Pancreas (tissue), 10 donors: ENCODE measurements at regions not wholly inside any gene's neighbourhood (a gene's known extent, or its start where the extent isn't known, plus 50 kb on each side); places are given as distances from the start of the nearest gene placed in this dataset.

Source experiments
- ATAC-seq, 4 donors: fragments of 200-7000 bp; cut with Tn5 transposase; one replicate each; pipeline versions ENCODE4 v1.8.0 to v1.9.1; 2020; ENCODE audit warnings: mild to moderate bottlenecking in 4 of 4, moderate library complexity in 4 of 4
- DNase-seq, 6 donors: peaks; one replicate each; pipeline ENCODE4 v3.0.0-alpha.2; 2020
- FAIRE-seq: peaks from 2 replicates; lab custom pipeline; 2012; peaks lifted over from hg19 to GRCh38; lab: Jason Lieb, UNC
- H3K27ac ChIP-seq, 4 donors: fragments of 200-600 bp; sonication (generic); 1 replicate in 3 of 4; 2 replicates in 1 of 4; pipeline versions ENCODE4 v1.5.0 to v1.8.0; 2020
- H3K27me3 ChIP-seq, 4 donors: fragments of 200-600 bp; one replicate each; pipeline ENCODE4 v1.8.0; 2021
- H3K36me3 ChIP-seq, 3 donors: fragments of 200-600 bp; sonication (generic) in 1 of 3; one replicate each; pipeline versions ENCODE4 v1.5.0 to v1.8.0; 2020 to 2021
- H3K4me1 ChIP-seq, 3 donors: fragments of 200-600 bp; one replicate each; pipeline ENCODE4 v1.8.0; 2021
- H3K4me3 ChIP-seq, 4 donors: fragments of 200-600 bp; sonication (generic) in 2 of 4; one replicate each; pipeline versions ENCODE4 v1.5.0 to v1.8.0; 2020 to 2021
- H3K9me3 ChIP-seq, 4 donors: fragments of 200-600 bp; one replicate each; pipeline ENCODE4 v1.8.0; 2021
- WGBS, 2 donors: extraction: QIAGEN DNeasy Blood & Tissue Kit; methylation state at CpG; one replicate each; pipeline ENCODE4 v1.1.7; 2013; 5-methylcytosine and 5-hydroxymethylcytosine counted together
- intact Hi-C, 3 donors: fragments of 100-400 bp; cut with DNase I; formaldehyde crosslinking; loops; one replicate each; pipeline versions ENCODE4 v1.11.1 to v1.14.2; 2022
- TF ChIP-seq, protein P1 (sequence below), 4 donors: fragments of 200-600 bp; sonication (generic) in 3 of 4; IDR thresholded peaks; one replicate each; pipeline versions ENCODE4 v1.5.0 to v1.8.0; 2021; ENCODE audit warnings: antibody characterized with exemption in 4 of 4
- donor health status: healthy with polysubstance abuse.
- donor health status: DM: no; HTN: no; CAD: no; lungs with moderate emphysema.
- donor health status: DM: no; HTN: no; CAD: no.
- donor health status: control.
- donor health status: control.
- donor health status: Bipolar disorder and iron deficiency.
- donor health status: DM: yes; HTN: yes; CAD: no.
- donor health status: DM: no; HTN: no; CAD: no.
- donor health status: DM: no; HTN: no; CAD: no.
- donor health status: DM: yes; HTN: yes; CAD: no.

DNA sequence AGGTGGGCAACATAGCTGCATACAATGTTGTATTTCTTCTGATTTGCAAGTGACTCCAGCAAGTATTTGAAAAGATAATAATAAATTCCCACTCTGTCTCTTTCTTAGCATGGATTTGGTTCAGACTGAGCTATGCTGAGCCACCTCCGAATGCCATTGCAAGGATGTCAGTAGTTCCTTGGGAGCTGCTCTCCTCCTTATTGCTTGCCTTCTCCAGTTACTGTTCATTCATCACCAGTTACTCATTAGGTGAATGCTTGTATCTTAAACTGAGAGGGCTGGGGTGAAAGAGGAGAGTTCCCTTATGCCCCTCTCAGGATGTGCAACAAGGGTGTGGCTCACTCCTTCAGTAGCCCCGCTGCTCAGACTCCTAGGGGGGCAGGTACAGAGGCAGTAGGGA lies 78.4 kb upstream of the PRKAR2B start:
- no peaks in the 10 kb centered on the region for H3K9me3 ChIP-seq
- 64 to 88% methylated on average over 2 of the region's 2 CpGs for WGBS, 2 donors
- no peak for FAIRE-seq
- H3K27me3 ChIP-seq = no peaks in the 10 kb centered on the region
- no peak for DNase-seq
- intact Hi-C loops = no loop called here
- no peaks in the 10 kb centered on the region for H3K4me1 ChIP-seq
- ATAC-seq = no peak
- TF ChIP-seq, protein P1, sequence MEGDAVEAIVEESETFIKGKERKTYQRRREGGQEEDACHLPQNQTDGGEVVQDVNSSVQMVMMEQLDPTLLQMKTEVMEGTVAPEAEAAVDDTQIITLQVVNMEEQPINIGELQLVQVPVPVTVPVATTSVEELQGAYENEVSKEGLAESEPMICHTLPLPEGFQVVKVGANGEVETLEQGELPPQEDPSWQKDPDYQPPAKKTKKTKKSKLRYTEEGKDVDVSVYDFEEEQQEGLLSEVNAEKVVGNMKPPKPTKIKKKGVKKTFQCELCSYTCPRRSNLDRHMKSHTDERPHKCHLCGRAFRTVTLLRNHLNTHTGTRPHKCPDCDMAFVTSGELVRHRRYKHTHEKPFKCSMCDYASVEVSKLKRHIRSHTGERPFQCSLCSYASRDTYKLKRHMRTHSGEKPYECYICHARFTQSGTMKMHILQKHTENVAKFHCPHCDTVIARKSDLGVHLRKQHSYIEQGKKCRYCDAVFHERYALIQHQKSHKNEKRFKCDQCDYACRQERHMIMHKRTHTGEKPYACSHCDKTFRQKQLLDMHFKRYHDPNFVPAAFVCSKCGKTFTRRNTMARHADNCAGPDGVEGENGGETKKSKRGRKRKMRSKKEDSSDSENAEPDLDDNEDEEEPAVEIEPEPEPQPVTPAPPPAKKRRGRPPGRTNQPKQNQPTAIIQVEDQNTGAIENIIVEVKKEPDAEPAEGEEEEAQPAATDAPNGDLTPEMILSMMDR (IDR thresholded peaks at IDR 0.05) = no peak
- no peak overlapping the region for H3K4me3 ChIP-seq
- H3K36me3 ChIP-seq = no peaks in the 10 kb centered on the region
- H3K27ac ChIP-seq = no peak overlapping the region

DNA sequence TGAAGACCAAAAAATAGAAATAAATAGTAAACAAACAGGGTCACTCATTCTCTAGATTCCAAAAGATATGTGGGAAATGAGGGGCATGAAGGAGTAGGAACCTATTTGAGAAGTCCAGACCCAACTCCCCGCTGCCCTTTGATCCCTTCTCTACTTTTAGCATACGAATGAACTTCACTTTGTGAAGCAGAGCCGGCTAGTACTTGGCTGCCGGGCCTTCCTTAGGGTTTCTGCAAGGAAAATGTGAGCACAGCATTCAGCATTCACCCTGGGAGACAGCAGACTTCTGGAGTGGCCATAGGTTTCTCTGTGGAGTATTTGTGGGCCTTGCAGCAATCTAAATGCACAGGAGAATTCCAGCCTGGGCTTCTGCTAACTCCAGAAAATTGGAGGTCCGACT lies 76.3 kb upstream of the PRKAR2B start:
- 63 to 80% methylated on average over 5 of the region's 5 CpGs for WGBS, 2 donors
- ATAC-seq (no peak), FAIRE-seq (no peak), DNase-seq (no peak)
- no peaks in the 10 kb centered on the region for H3K4me1 ChIP-seq
- no peaks in the 10 kb centered on the region for H3K27me3 ChIP-seq
- H3K4me3 ChIP-seq = no peak overlapping the region
- TF ChIP-seq, protein P1 (IDR thresholded peaks at IDR 0.05) = no peak
- no peaks in the 10 kb centered on the region for H3K9me3 ChIP-seq
- intact Hi-C loops = no loop called here
- H3K27ac ChIP-seq = no peak overlapping the region
- H3K36me3 ChIP-seq = no peaks in the 10 kb centered on the region

DNA sequence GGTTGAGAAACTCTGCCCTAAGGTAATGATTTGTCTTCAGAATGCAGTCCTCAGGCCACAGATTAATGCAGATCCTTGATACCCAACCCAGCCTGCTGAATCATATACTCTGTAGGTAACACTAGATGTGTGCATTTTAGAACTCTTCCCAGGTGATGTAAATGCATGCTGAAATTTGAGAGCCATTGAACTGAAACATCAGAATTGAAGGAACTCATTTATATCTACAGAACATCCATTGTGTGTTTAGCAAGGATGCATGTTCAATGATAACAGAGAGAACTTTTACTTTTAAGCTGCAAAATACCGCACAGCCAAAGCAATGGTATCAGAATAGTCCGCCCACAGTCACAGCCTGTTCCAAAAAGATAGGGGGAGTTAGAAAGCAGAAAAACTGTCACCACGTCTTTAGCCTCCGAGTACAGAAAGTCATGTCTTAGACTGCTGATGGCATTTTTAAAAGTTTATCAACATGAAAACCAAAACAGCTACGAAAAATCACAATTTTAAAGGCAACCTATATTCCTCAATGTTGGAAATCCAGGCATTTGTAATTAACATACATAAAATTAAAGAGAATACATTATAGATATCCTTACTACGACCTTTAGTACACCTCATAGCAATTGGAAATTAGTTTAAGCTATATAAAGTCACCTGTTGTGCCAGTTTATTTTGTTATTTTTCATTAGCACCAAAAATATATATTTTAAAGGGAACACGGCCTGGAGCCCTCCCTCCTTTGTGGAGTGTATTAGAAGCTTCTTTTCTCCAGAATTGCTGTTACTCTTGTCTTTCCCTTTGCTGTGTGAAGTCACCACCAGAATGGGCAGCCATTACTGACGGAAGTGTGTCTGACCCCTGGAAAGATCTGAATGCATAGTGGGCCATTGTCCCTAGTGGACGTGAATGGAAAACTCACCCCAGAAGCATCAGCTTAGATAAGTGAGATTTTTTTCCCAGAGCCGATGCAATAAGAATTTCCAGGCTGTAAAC lies 65.8 kb upstream of the PRKAR2B start:
- ATAC-seq (no peak), FAIRE-seq (no peak), DNase-seq (no peak)
- no peaks in the 10 kb centered on the region for H3K27me3 ChIP-seq
- H3K9me3 ChIP-seq = no peaks in the 10 kb centered on the region
- TF ChIP-seq, protein P1 (IDR thresholded peaks at IDR 0.05) = peak in 1 of 4 donors; percentile 6
- intact Hi-C loops = no loop called here
- WGBS, 2 donors = 76 to 83% methylated on average over 10 of the region's 10 CpGs
- no peak overlapping the region for H3K27ac ChIP-seq
- H3K36me3 ChIP-seq = no peaks in the 10 kb centered on the region
- no peak overlapping the region for H3K4me3 ChIP-seq
- no peaks in the 10 kb centered on the region for H3K4me1 ChIP-seq

DNA sequence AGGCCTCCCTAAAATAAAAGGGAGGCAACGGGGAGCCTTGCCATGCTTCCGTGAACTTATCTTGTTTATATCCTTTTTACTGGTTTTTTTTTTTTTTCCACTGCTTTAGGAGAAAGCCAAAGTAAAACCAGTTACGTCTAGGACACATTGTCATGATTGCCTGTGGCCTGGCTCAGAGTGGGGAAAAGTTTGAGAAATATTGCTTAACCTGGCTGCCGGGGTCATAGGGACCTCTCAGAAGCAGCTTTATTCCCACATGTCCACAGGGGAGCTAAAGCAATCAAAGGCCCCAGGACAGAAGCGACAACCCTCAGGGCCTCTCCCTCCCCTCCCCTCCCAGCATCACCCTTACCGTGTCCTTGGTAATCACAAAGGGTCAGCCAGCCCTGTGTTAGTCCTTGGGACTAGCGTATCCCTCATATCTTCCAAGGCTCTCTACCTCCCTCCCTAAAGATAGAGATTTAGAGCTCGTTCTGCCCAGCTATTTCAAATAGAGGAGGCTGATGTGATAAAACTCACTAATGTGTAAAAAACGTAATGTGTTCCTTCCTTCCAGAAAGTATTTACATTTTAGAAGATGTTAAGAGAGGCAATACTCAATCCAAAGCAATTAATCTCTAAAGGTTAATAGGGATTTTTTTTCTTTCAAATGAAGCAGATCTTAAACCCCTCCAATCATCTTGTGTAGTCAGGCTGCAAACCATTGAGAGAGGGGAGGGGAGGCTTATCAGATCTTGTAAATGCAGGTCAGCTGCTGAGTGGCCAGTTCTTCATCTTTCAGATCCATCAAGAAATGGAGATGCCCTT lies 64.8 kb upstream of the PRKAR2B start:
- FAIRE-seq = no peak
- Histone ChIP-seq H3K27ac (no peak overlapping the region), H3K36me3 (no peaks in the 10 kb centered on the region), H3K4me1 (no peaks in the 10 kb centered on the region), H3K27me3 (no peaks in the 10 kb centered on the region), H3K4me3 (no peak overlapping the region), H3K9me3 (no peaks in the 10 kb centered on the region)
- intact Hi-C loops = no loop called here
- TF ChIP-seq, protein P1 (IDR thresholded peaks at IDR 0.05) = peak in 1 of 4 donors; percentile 3
- no peak for DNase-seq
- ATAC-seq = no peak
- WGBS, 2 donors = 55 to 57% methylated on average over 9 of the region's 9 CpGs
